CD14-positive monocyte (primary cell): ENCODE measurements at regions not wholly inside any gene's neighbourhood (a gene's known extent, or its start where the extent isn't known, plus 50 kb on each side); places are given as distances from the start of the nearest gene placed in this dataset.

ENCODE experiments used
- DNase-seq, 3 donors: peaks; one replicate each; pipeline ENCODE4 v3.0.0-alpha.2; 2011 to 2022
- H2AFZ ChIP-seq: 2 replicates; pipeline ENCODE4 v1.6.0; 2012; ENCODE audit warnings: mild to moderate bottlenecking, low read depth, low read length, inconsistent platforms; ENCODE audit not compliant: insufficient read depth, poor library complexity, severe bottlenecking
- H3K27ac ChIP-seq, 2 donors: 1 replicate in 1 of 2; 2 replicates in 1 of 2; pipeline ENCODE4 v1.5.1; 2012 to 2013; ENCODE audit warnings: low read length in 2 of 2, control low read depth in 1 of 2, inconsistent platforms in 1 of 2, low read depth in 1 of 2, mild to moderate bottlenecking in 1 of 2
- H3K27me3 ChIP-seq, 2 donors: one replicate each; pipeline versions ENCODE4 v1.6.0 to v1.6.1; 2011 to 2013; ENCODE audit warnings: low read length in 2 of 2; ENCODE audit not compliant: control insufficient read depth in 2 of 2, insufficient read depth in 2 of 2
- H3K36me3 ChIP-seq, 2 donors: replicated peaks in 1 of 2; 1 replicate in 1 of 2; 2 replicates in 1 of 2; pipeline versions ENCODE4 v1.5.1 to v1.6.1; 2012 to 2013; ENCODE audit warnings: low read length in 2 of 2, control low read depth in 1 of 2, inconsistent platforms in 1 of 2, mild to moderate bottlenecking in 1 of 2; ENCODE audit not compliant: insufficient read depth in 2 of 2, control insufficient read depth in 1 of 2
- H3K4me1 ChIP-seq, 2 donors: 1 replicate in 1 of 2; 2 replicates in 1 of 2; pipeline versions ENCODE4 v1.5.1 to v1.6.1; 2012 to 2013; ENCODE audit warnings: low read length in 2 of 2, control low read depth in 1 of 2, inconsistent platforms in 1 of 2, mild to moderate bottlenecking in 1 of 2, moderate library complexity in 1 of 2; ENCODE audit not compliant: insufficient read depth in 2 of 2, control insufficient read depth in 1 of 2
- H3K4me2 ChIP-seq: replicated peaks from 2 replicates; pipeline ENCODE3; 2012; ENCODE audit warnings: low read length, moderate library complexity, mild to moderate bottlenecking; ENCODE audit not compliant: poor library complexity, severe bottlenecking; ENCODE audit errors: extremely low read depth
- H3K4me3 ChIP-seq, 3 experiments: fragments of 200-600 bp in 1 of 3; sonication (generic) in 1 of 3; replicated peaks in 1 of 3; 1 replicate in 2 of 3; 2 replicates in 1 of 3; pipeline ENCODE4 v1.5.1; 2011 to 2013; ENCODE audit warnings: low read length in 3 of 3, mild to moderate bottlenecking in 3 of 3, control low read depth in 2 of 3, low read depth in 2 of 3, inconsistent platforms in 1 of 3, moderate library complexity in 1 of 3
- H3K79me2 ChIP-seq: 2 replicates; pipeline ENCODE4 v1.6.0; 2012; ENCODE audit warnings: mild to moderate bottlenecking, control low read depth, inconsistent platforms, low read length, moderate library complexity; ENCODE audit not compliant: insufficient read depth
- H3K9ac ChIP-seq: 2 replicates; pipeline ENCODE4 v1.6.0; 2017; ENCODE audit warnings: low read length, mild to moderate bottlenecking; ENCODE audit not compliant: insufficient read depth, poor library complexity, severe bottlenecking
- H3K9me3 ChIP-seq, 2 donors: replicated peaks in 1 of 2; 1 replicate in 1 of 2; 2 replicates in 1 of 2; pipeline versions ENCODE4 v1.5.1 to v1.6.1; 2012 to 2013; ENCODE audit warnings: low read length in 2 of 2, control low read depth in 1 of 2; ENCODE audit not compliant: control insufficient read depth in 1 of 2, insufficient read depth in 1 of 2
- H4K20me1 ChIP-seq: 2 replicates; pipeline ENCODE4 v1.6.0; 2012; ENCODE audit warnings: mild to moderate bottlenecking, low read length, control low read depth, moderate library complexity; ENCODE audit not compliant: insufficient read depth
- H3K27ac Mint-ChIP-seq, 7 donors: one replicate each; pipeline ENCODE4 v1.8.0; 2020; ENCODE audit warnings: mild to moderate bottlenecking in 7 of 7, mixed read lengths in 7 of 7, moderate library complexity in 6 of 7, inconsistent platforms in 2 of 7
- H3K27me3 Mint-ChIP-seq, 3 donors: one replicate each; pipeline ENCODE4 v1.8.0; 2021 to 2022; ENCODE audit warnings: low read depth in 3 of 3, mild to moderate bottlenecking in 3 of 3, mixed read lengths in 3 of 3, moderate library complexity in 3 of 3, inconsistent platforms in 1 of 3
- H3K36me3 Mint-ChIP-seq, 2 donors: one replicate each; pipeline ENCODE4 v1.8.0; 2020; ENCODE audit warnings: mixed read lengths in 2 of 2, inconsistent platforms in 1 of 2, mild to moderate bottlenecking in 1 of 2
- H3K4me1 Mint-ChIP-seq: one replicate; pipeline ENCODE4 v1.8.0; 2020; ENCODE audit warnings: mild to moderate bottlenecking, mixed read lengths
- H3K4me3 Mint-ChIP-seq, 2 donors: one replicate each; pipeline ENCODE4 v1.8.0; 2020; ENCODE audit warnings: mild to moderate bottlenecking in 2 of 2, mixed read lengths in 2 of 2, moderate library complexity in 1 of 2
- H3K9me3 Mint-ChIP-seq, 7 donors: one replicate each; pipeline ENCODE4 v1.8.0; 2020 to 2022; ENCODE audit warnings: mixed read lengths in 7 of 7, mild to moderate bottlenecking in 6 of 7, moderate library complexity in 6 of 7, inconsistent platforms in 2 of 7
- CTCF ChIP-seq: fragments of 200-600 bp; IDR thresholded peaks from one replicate; pipeline ENCODE4 v1.8.0; 2022; ENCODE audit warnings: antibody characterized with exemption, mild to moderate bottlenecking
- WGBS: methylation state at CpG from one replicate; pipeline ENCODE4 v1.1.5; 2013; ENCODE audit warnings: missing lambda C conversion rate; ENCODE audit not compliant: insufficient coverage; 5-methylcytosine and 5-hydroxymethylcytosine counted together
- intact Hi-C, 2 donors: fragments of 100-400 bp; cut with micrococcal nuclease; formaldehyde crosslinking; loops; one replicate each; pipeline versions ENCODE4 v1.15.0 to v1.15.1; 2023

GRCh38 chr7:68411742-68412141 is 1186.5 kb upstream of the AUTS2 start:
- H3K27ac ChIP-seq, result no peak overlapping the region
- H3K27me3 Mint-ChIP-seq, result peaks cover 0 to 1% (median 0%) of the 10 kb centered on the region in 3 donors
- 48% methylated on average over 3 of the region's 6 CpGs for WGBS
- peaks cover 5 to 29% (median 11%) of the 10 kb centered on the region in 7 donors for H3K9me3 Mint-ChIP-seq
- no peaks in the 10 kb centered on the region for H4K20me1 ChIP-seq
- no peak overlapping the region for H3K4me2 ChIP-seq
- H3K27me3 ChIP-seq, result no peaks in the 10 kb centered on the region
- H3K4me3 ChIP-seq, result no peak overlapping the region
- no peak overlapping the region for H2AFZ ChIP-seq
- intact Hi-C loops, result no loop called here
- no peak overlapping the region for H3K4me3 Mint-ChIP-seq
- no peaks in the 10 kb centered on the region for H3K4me1 Mint-ChIP-seq
- no peak for DNase-seq
- no peak for TF ChIP-seq CTCF
- H3K27ac Mint-ChIP-seq, result no peak overlapping the region
- H3K79me2 ChIP-seq, result no peaks in the 10 kb centered on the region
- peaks cover 24 to 30% of the 10 kb centered on the region in 2 donors for H3K9me3 ChIP-seq
- H3K36me3 Mint-ChIP-seq, result no peaks in the 10 kb centered on the region
- no peaks in the 10 kb centered on the region for H3K4me1 ChIP-seq
- H3K36me3 ChIP-seq, result no peaks in the 10 kb centered on the region
- no peak overlapping the region for H3K9ac ChIP-seq

GRCh38 chr7:68414631-68415425 is 1183.4 kb upstream of the AUTS2 start:
- no peak overlapping the region for H3K4me3 ChIP-seq
- H3K4me2 ChIP-seq, result no peak overlapping the region
- Mint-ChIP-seq H3K4me3 (no peak overlapping the region), H3K27me3 (peaks cover 0 to 3% (median 0%) of the 10 kb centered on the region in 3 donors), H3K27ac (no peak overlapping the region), H3K4me1 (no peaks in the 10 kb centered on the region), H3K36me3 (no peaks in the 10 kb centered on the region), H3K9me3 (peaks cover 11 to 44% (median 17%) of the 10 kb centered on the region in 7 donors)
- H3K79me2 ChIP-seq, result no peaks in the 10 kb centered on the region
- H3K9ac ChIP-seq, result no peak overlapping the region
- H4K20me1 ChIP-seq, result no peaks in the 10 kb centered on the region
- no peak overlapping the region for H2AFZ ChIP-seq
- no peak for TF ChIP-seq CTCF
- H3K4me1 ChIP-seq, result no peaks in the 10 kb centered on the region
- no peaks in the 10 kb centered on the region for H3K27me3 ChIP-seq
- H3K27ac ChIP-seq, result no peak overlapping the region
- no peaks in the 10 kb centered on the region for H3K36me3 ChIP-seq
- peaks cover 34 to 49% of the 10 kb centered on the region in 2 donors for H3K9me3 ChIP-seq
- intact Hi-C loops, result no loop called here
- DNase-seq, result no peak
- WGBS, result 100% methylated on average over 1 of the region's 2 CpGs
